GM06990 (cell line): ENCODE measurements at regions not wholly inside any gene's neighbourhood (a gene's known extent, or its start where the extent isn't known, plus 50 kb on each side); places are given as distances from the start of the nearest gene placed in this dataset.

Experiments
- DNase-seq: peaks from one replicate; pipeline ENCODE4 v3.0.0-alpha.2; 2011; ENCODE audit not compliant: insufficient read length; ENCODE audit errors: extremely low read depth
- H3K27me3 ChIP-seq: replicated peaks from 2 replicates; pipeline ENCODE4 v1.6.0; 2011; ENCODE audit warnings: low read length; ENCODE audit not compliant: control insufficient read depth, insufficient read depth
- H3K36me3 ChIP-seq: 2 replicates; pipeline ENCODE4 v1.5.1; 2011; ENCODE audit warnings: low read length; ENCODE audit not compliant: control insufficient read depth, insufficient read depth
- H3K4me3 ChIP-seq: replicated peaks from 2 replicates; pipeline ENCODE4 v1.5.1; 2011; ENCODE audit warnings: low read depth, mild to moderate bottlenecking, control low read depth, low read length
- CTCF ChIP-seq: IDR thresholded peaks from 2 replicates; pipeline ENCODE4 v1.5.1; 2011; ENCODE audit warnings: low read length, control low read depth, mild to moderate bottlenecking, inconsistent platforms; ENCODE audit not compliant: insufficient read depth, poor library complexity, severe bottlenecking

- H3K36me3 ChIP-seq = no peaks in the 10 kb centered on the region
- no peak for TF ChIP-seq CTCF
- no peak overlapping the region for H3K4me3 ChIP-seq
- no peak for DNase-seq
- no peaks in the 10 kb centered on the region for H3K27me3 ChIP-seq
Measured at GRCh38 chr2:199144546-199144945, 313.2 kb downstream of the SATB2 start.

GRCh38 chr2:199144036-199144435 lies 313.7 kb downstream of the SATB2 start:
- no peaks in the 10 kb centered on the region for H3K27me3 ChIP-seq
- no peak overlapping the region for H3K4me3 ChIP-seq
- H3K36me3 ChIP-seq = no peaks in the 10 kb centered on the region
- DNase-seq = no peak
- TF ChIP-seq CTCF = no peak

GRCh38 chr2:199136681-199137080 lies 321.1 kb downstream of the SATB2 start:
- Histone ChIP-seq H3K27me3 (no peaks in the 10 kb centered on the region), H3K36me3 (no peaks in the 10 kb centered on the region), H3K4me3 (no peak overlapping the region)
- DNase-seq = no peak
- TF ChIP-seq CTCF = no peak

GRCh38 chr2:199136242-199136641 lies 321.5 kb downstream of the SATB2 start:
- Histone ChIP-seq H3K27me3 (no peaks in the 10 kb centered on the region; the same call in 1 of the 2 replicates), H3K36me3 (no peaks in the 10 kb centered on the region), H3K4me3 (no peak overlapping the region)
- DNase-seq = no peak
- no peak for TF ChIP-seq CTCF

GRCh38 chr2:199131876-199132275 lies 325.9 kb downstream of the SATB2 start:
- no peak for DNase-seq
- Histone ChIP-seq H3K4me3 (no peak overlapping the region), H3K27me3 (no peaks in the 10 kb centered on the region; the same call in 1 of the 2 replicates), H3K36me3 (no peaks in the 10 kb centered on the region)
- no peak for TF ChIP-seq CTCF

GRCh38 chr2:199131136-199131655 lies 326.5 kb downstream of the SATB2 start:
- H3K36me3 ChIP-seq = no peaks in the 10 kb centered on the region

More at GRCh38 chr2:199131136-199131655, 326.5 kb downstream of the SATB2 start:
- DNase-seq = no peak
- TF ChIP-seq CTCF = no peak
- no peaks in the 10 kb centered on the region; the same call in 1 of the 2 replicates for H3K27me3 ChIP-seq
- no peak overlapping the region for H3K4me3 ChIP-seq
